ENCODE measurements at regions not wholly inside any gene's neighbourhood (a gene's known extent, or its start where the extent isn't known, plus 50 kb on each side); places are given as distances from the start of the nearest gene placed in this dataset.

DNA sequence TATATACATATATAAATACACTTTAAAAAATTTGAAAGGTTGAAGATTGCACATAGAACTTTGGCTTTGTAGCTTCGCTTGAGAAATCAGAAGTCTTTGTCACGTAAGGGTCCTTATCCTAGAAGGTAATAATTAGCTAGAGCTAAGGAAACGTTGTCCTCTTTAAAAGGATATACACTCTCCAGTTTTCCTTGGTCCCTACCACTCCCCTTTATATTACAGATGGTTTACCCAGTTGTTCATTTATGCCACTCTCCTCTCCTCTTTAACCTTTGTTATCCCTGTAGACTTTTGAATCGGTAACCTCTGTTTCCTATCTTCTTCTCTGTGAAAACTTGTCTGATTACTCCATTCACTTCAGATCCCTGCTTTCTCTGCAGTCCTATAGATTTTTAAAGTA is 1101.0 kb upstream of the SEMA6A start:
- no peak overlapping the region for H3K27ac ChIP-seq
- no peaks in the 10 kb centered on the region for H3K36me3 ChIP-seq
- TF ChIP-seq POLR2A (IDR thresholded peaks at IDR 0.05) = no peak
- TF ChIP-seq, protein P1, sequence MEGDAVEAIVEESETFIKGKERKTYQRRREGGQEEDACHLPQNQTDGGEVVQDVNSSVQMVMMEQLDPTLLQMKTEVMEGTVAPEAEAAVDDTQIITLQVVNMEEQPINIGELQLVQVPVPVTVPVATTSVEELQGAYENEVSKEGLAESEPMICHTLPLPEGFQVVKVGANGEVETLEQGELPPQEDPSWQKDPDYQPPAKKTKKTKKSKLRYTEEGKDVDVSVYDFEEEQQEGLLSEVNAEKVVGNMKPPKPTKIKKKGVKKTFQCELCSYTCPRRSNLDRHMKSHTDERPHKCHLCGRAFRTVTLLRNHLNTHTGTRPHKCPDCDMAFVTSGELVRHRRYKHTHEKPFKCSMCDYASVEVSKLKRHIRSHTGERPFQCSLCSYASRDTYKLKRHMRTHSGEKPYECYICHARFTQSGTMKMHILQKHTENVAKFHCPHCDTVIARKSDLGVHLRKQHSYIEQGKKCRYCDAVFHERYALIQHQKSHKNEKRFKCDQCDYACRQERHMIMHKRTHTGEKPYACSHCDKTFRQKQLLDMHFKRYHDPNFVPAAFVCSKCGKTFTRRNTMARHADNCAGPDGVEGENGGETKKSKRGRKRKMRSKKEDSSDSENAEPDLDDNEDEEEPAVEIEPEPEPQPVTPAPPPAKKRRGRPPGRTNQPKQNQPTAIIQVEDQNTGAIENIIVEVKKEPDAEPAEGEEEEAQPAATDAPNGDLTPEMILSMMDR (IDR thresholded peaks at IDR 0.05) = no peak
- no peaks in the 10 kb centered on the region for H3K9me3 ChIP-seq
- H3K27me3 ChIP-seq = no peaks in the 10 kb centered on the region
- no peaks in the 10 kb centered on the region for H3K4me1 ChIP-seq
- no peak for DNase-seq
- no peak overlapping the region for H3K4me3 ChIP-seq

DNA sequence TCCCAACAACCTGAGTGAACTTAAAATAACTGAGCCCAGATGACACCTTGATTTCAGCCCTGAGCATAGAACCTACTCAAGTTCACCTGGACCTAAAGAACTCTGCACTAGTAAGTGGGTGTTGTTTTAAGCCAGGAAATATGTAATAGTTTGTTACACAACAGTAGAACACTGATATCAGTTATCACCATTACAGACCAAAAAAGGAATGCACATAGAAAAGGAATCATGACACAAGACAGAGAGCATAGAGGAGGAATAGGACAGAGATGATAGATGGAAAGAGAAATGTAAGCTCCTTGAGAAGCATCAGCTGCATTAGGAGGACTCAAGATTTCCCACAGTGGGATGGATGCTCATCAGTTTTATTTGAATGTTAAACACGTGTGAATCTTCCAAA is 1096.9 kb upstream of the SEMA6A start:
- DNase-seq = no peak
- TF ChIP-seq, protein P1 (IDR thresholded peaks at IDR 0.05) = no peak
- no peak for TF ChIP-seq POLR2A (IDR thresholded peaks at IDR 0.05)
- no peak overlapping the region for H3K4me3 ChIP-seq

DNA sequence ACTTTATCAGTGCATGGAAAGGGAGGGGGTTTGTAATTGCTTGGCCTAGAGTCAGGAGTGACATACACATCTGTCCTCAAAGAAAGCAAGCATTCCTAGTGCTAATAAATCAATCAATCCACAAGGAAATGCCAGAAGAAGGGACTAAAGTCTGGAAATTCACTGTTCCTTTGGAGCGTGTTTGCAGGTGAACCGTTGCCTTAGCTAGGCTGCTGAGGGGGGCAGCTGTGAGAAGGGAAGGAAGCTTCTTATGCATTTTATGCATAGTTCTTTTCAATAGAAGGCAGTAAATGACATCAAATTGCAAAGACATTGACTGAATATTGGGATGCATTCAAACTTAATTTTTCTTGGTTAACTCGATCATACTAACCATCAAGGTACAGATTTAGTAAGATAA is 1092.5 kb upstream of the SEMA6A start:
- H3K4me1 ChIP-seq = no peaks in the 10 kb centered on the region

More for the DNA sequence above, 1096.9 kb upstream of the SEMA6A start:
- Histone ChIP-seq H3K27ac (no peak overlapping the region), H3K9me3 (no peaks in the 10 kb centered on the region), H3K36me3 (no peaks in the 10 kb centered on the region), H3K27me3 (no peaks in the 10 kb centered on the region), H3K4me1 (no peaks in the 10 kb centered on the region)

DNA sequence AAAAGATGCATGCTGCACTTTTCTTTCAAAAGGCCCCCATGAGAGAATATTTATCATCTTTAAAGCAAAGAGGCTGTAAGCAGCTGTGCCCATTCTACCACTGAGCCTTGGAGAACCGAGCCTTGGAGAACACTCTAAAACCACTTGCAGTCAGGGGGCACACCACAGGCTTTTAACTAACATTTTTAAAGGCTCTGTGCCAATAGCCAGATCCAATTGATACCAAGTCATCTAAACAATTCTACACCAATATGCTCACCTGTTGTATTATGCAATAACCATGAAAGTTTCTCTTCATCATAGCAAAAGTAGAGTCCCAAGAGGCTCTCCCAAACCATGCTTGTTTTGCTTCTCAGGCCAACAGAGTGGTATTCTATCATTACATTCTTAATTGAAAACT is 1090.5 kb upstream of the SEMA6A start:
- H3K36me3 ChIP-seq = no peaks in the 10 kb centered on the region
- H3K27me3 ChIP-seq = no peaks in the 10 kb centered on the region
- H3K4me1 ChIP-seq = no peaks in the 10 kb centered on the region
- H3K9me3 ChIP-seq = no peaks in the 10 kb centered on the region
- H3K4me3 ChIP-seq = no peak overlapping the region
- no peak for DNase-seq
- TF ChIP-seq, protein P1 (IDR thresholded peaks at IDR 0.05) = no peak
- no peak for TF ChIP-seq POLR2A (IDR thresholded peaks at IDR 0.05)
- no peak overlapping the region for H3K27ac ChIP-seq

More for the DNA sequence above, 1092.5 kb upstream of the SEMA6A start:
- H3K27me3 ChIP-seq = no peaks in the 10 kb centered on the region
- no peaks in the 10 kb centered on the region for H3K36me3 ChIP-seq
- H3K27ac ChIP-seq = no peak overlapping the region
- TF ChIP-seq POLR2A (IDR thresholded peaks at IDR 0.05) = no peak
- TF ChIP-seq, protein P1 (IDR thresholded peaks at IDR 0.05) = no peak
- H3K9me3 ChIP-seq = no peaks in the 10 kb centered on the region
- no peak overlapping the region for H3K4me3 ChIP-seq
- no peak for DNase-seq

DNA sequence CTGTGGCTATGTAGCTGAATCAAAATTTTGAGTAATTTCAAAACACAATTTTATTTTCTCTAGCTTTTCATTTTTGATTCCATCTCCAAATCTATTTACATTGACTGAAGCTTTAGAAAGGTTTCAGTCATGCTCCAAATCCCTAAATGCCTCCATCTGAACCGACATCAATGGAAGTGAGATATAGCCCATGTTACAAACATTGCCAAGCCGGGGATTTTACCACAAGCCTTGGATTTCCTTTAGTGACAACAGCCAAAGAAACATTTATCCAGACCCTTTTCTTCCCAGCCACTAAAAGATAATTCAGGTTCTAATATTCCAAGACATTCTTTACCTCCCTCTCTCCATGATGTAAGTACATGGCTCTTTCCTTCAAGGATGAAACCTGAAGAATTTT is 1087.7 kb upstream of the SEMA6A start:
- Histone ChIP-seq H3K27me3 (no peaks in the 10 kb centered on the region), H3K27ac (no peak overlapping the region), H3K4me1 (no peaks in the 10 kb centered on the region), H3K9me3 (no peaks in the 10 kb centered on the region), H3K4me3 (no peak overlapping the region), H3K36me3 (no peaks in the 10 kb centered on the region)
- TF ChIP-seq POLR2A (IDR thresholded peaks at IDR 0.05) = no peak
- TF ChIP-seq, protein P1 (IDR thresholded peaks at IDR 0.05) = no peak
- DNase-seq = no peak

DNA sequence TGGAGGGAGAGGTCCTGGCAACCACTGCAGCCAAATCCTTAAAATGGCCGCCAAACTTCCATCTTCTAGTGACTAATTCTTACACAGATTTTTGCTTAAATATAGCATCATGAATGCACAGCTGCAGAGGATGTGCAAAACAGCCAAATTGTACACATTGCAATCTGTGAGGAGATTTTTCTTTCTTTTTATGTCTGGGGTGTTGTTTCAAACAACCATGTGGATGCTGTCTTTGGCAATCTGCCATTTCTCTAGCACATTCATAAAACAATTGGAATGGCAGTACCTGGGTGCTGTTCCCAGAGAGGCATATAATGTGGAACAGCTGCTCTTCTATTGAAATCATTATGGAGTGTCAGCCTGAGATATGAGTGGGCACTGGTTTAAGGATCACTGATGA is 1082.9 kb upstream of the SEMA6A start:
- Histone ChIP-seq H3K4me3 (no peak overlapping the region), H3K4me1 (no peaks in the 10 kb centered on the region), H3K27me3 (no peaks in the 10 kb centered on the region), H3K36me3 (no peaks in the 10 kb centered on the region), H3K9me3 (no peaks in the 10 kb centered on the region), H3K27ac (no peak overlapping the region)
- DNase-seq = no peak
- TF ChIP-seq POLR2A (IDR thresholded peaks at IDR 0.05) = no peak
- TF ChIP-seq, protein P1 (IDR thresholded peaks at IDR 0.05) = no peak

Data from Peyer's patch (tissue), 4 donors.